ENCODE measurements at regions not wholly inside any gene's neighbourhood (a gene's known extent, or its start where the extent isn't known, plus 50 kb on each side); places are given as distances from the start of the nearest gene placed in this dataset.

- TF ChIP-seq POLR2A (IDR thresholded peaks at IDR 0.05; ENCODE audit: low read length) (no peak), GATA1 (IDR thresholded peaks at IDR 0.05; ENCODE audit: low read depth, low read length) (no peak)
Measured at GRCh38 chr9:27818348-27818747, 245.1 kb upstream of the C9orf72 start.

Measured in erythroblast (primary cell).